GM19193 (cell line): ENCODE measurements at regions not wholly inside any gene's neighbourhood (a gene's known extent, or its start where the extent isn't known, plus 50 kb on each side); places are given as distances from the start of the nearest gene placed in this dataset.

ENCODE experiments used
- POLR2A ChIP-seq: IDR thresholded peaks from 4 replicates; pipeline ENCODE4 v1.6.1; 2011; ENCODE audit not compliant: insufficient read depth, insufficient read length; ENCODE audit errors: extremely low read depth

GRCh38 chr12:93115646-93116045 lies 186.6 kb upstream of the EEA1 start:
- TF ChIP-seq POLR2A, result no peak

- no peak for TF ChIP-seq POLR2A
These were observed 187.5 kb upstream of the EEA1 start for GRCh38 chr12:93116632-93117031.

GRCh38 chr12:93121729-93122488 lies 192.8 kb upstream of the EEA1 start:
- TF ChIP-seq POLR2A, result no peak

- TF ChIP-seq POLR2A, result no peak
These were observed 193.5 kb upstream of the EEA1 start for GRCh38 chr12:93122569-93123091.

GRCh38 chr12:93125126-93125525 lies 196.0 kb upstream of the EEA1 start:
- TF ChIP-seq POLR2A, result no peak

- no peak for TF ChIP-seq POLR2A
These were observed 197.0 kb upstream of the EEA1 start for GRCh38 chr12:93126069-93126474.

DNA sequence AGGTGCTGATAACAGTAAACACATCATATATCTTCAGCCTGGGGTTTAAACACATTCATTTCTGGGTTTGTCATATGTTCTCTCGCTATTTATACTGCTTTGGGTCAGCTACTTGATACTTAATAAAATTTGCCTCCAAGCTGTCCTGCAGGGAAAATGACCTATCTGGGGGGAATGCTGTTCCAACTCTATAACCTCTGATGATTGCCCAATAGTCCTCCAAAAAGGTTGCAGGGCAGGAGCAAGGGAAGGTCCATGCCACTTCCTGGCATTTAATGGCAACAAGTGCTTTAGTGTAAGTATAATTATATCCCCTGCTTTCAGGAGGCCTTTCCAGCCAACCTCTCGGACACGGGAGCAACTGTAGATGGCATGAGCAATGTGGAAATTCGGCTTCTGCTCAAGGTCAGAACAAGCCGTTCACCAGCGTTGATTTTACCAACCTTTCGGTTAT lies 198.0 kb upstream of the EEA1 start:
- no peak for TF ChIP-seq POLR2A

GRCh38 chr12:93127582-93128331 lies 198.7 kb upstream of the EEA1 start:
- no peak for TF ChIP-seq POLR2A

DNA sequence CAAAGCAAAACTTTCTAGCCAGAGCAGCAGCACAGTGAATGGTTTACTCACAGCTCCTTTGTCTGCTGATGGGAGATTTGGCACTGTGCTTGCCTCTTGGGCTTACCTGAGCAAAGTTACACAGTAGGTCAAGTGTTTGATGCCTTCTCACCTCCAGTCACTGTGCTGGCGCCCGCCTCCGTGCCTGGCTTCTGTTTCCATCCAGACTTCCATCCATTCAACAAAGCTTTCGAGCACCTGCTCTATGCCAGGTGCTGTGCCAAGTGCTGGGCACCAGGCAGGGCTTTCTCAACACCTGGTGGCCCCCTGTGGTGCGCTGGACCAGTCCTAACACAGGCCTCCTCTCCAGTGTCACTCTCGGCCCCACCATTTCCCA lies 199.2 kb upstream of the EEA1 start:
- no peak for TF ChIP-seq POLR2A

DNA sequence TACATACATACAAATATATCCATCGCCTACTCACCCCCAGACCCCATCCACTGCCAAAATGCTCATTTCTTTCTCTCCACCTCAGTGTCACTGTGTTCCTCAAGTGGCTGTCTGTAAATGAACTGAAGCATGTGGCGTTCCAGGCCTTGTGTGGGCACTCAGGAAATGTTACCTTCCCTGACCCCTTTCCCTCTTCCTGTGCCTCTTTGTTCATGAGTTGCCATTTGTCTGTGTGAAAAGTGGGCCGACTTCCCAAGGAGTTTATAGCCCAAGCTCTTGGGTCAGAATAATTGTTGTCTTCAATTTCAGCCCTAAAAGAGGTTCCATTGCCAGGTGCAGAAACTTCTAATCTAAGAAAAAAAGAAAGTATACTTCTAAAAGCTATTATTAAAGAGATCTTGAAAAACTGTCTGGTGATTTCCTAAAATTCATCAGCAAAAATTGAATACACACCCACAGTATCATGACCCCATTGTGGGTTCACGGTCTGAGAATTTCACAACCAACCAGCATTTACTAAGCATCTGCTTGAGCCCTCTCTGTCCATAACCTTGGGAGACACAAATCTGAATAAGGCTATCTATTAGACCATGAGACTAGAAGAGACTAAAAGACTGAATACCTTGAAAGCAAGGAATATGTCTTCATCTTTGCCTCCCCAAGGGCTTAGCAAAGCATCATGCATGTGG lies 201.4 kb upstream of the EEA1 start:
- no peak for TF ChIP-seq POLR2A

DNA sequence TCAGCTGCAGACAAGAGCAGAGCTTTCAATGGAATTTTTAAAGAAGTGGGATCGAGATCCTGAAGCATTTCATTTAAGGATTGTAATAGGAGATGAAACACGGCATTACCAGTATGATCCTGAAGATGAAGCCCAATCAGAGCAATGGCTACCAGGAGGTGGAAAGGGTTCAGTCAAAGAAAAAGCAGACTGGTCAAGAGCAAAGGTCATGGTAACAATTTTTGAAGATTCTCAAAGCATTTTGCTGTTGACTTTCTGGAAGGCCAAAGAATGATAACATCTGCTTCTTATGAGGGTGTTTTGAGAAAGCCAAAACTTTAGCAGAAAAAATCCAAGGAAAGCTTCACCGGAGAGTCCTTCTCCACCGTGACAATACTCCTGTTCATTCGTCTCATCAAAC lies 204.3 kb upstream of the EEA1 start:
- TF ChIP-seq POLR2A, result no peak

GRCh38 chr12:93134175-93134890 lies 205.2 kb upstream of the EEA1 start:
- TF ChIP-seq POLR2A, result no peak

- no peak for TF ChIP-seq POLR2A
These were observed 205.8 kb upstream of the EEA1 start for GRCh38 chr12:93134893-93135285.

DNA sequence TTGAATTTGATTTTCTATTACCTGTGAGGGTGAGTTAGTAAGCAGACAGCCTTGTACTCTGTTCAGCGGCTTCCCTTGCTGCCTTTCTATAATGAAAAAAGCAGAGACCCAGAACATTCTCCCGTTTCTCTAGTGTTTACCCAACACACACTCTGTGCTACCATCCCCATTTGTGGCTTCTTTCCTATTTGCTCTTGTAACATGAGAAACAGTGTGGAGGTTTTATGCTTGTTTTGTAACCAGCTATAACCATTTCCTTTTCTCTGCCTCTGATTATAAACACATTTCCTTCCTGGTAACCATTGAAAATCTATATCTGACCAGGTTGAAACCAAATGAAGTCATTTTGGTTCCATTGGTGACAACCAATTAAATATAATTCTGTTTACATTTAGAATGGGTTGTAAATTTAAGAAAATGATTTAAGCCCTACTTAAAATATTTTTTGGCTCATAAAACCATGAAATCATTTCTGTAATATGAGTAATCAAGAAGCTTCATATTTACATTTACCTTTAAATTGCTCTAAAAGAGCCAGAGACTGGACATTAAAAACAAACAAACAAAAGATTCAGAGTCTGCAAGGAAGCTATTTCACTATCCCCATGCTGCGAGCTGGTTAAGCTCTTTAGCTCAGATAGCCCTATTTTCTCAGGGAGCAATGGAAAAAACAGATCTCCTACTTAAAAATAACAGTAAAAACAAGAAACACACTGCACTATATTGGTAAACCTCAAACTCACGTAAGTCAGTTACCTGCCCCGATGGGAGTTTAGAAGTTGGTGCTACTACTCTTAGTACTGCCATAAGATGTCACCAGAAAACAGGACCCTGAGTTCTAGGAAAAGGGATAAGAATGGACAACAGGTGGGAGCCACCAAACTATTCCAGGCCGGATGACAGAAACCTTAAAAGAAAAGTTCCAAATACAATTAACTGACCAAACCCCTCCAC lies 206.5 kb upstream of the EEA1 start:
- TF ChIP-seq POLR2A, result no peak
